NCI-H2171 treated with DMSO at 0.1 percent for 48 hours (cell line): ENCODE measurements at regions not wholly inside any gene's neighbourhood (a gene's known extent, or its start where the extent isn't known, plus 50 kb on each side); places are given as distances from the start of the nearest gene placed in this dataset.

Source experiments
- DNase-seq: peaks from one replicate; lab custom pipeline; 2025; lab: John Stamatoyannopoulos, UW

DNA sequence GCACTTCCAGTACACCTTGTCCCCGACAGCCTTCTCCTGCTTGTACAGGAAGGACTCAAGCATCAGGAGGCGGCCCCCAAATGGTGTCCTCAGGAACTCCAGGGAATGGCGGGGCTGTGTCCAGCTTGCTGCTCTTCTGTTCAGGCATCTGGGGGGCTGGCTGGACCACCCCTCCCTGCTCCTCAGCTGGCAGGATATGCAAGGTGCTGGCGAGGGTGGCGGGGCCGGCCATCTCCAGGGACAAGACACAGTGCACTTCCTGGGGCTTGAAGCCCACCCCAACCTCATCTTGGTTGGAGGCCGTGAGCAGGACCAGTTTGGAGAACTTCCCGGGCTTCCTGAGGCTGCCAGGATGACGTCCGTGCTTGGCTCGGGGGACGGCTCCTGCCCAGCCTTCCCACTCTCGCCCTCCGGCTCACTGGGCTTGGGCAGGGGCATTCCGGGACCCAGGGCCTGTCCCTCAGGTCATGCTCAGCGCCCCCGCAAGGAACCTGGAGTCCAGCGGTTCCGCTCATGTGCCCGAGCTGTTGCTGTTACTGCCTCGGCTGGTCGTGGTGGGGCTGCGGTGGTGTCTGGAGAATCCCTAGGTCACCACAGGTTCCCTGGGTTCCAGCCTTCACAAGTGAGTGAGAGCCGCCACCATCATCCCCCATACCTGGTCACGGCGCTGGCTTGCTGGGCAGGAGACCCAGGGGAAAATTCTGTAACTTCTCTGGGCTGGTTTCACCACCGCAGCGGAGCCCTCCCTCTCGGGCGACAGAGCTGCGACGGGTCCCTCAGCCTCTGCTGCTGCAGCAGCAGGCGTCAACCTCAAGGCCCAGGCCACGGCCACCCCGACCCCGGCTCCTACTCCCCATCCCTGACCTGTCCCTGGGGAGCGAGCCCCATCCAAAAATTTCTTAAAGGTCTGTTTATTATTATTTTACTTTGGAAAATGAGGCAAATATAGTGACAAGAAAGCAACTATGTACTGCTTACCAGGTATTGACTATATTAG lies 82.8 kb upstream of the FXR1 start:
- no peak for DNase-seq

DNA sequence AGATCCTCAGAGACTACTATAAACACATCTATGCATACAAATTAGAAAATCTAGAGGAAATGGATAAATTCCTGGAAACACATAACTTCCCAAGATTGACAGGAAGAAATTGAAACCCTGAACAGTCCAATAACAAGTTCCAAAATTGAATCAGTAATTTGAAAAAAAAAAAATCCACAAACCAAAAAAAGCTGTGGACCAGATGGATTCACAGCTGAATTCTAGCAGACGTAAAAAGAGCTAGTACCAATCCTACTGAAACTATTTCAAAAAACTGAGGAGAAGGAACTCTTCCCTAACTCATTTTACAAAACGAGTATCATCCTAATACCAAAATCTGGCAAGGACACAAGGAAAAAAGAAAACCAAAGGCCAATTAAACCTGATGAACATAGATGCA lies 77.0 kb upstream of the FXR1 start:
- DNase-seq: no peak

DNA sequence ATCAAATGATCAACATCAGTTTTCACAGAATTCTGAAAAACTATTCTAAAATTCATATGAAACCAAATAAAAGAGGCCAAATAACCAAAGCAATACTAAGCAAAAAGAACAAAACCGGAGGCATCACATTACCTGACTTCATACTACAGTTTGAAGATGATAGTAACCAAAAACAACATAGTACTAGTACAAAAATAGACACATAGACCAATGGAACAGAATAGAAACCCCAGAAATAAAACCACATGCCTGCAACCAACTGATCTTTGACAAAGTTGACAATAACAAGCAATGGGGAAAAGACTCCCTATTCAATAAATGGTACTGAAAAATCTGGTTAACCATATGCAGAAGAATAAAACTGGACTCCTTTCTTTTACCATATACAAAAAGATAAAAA lies 75.7 kb upstream of the FXR1 start:
- no peak for DNase-seq

DNA sequence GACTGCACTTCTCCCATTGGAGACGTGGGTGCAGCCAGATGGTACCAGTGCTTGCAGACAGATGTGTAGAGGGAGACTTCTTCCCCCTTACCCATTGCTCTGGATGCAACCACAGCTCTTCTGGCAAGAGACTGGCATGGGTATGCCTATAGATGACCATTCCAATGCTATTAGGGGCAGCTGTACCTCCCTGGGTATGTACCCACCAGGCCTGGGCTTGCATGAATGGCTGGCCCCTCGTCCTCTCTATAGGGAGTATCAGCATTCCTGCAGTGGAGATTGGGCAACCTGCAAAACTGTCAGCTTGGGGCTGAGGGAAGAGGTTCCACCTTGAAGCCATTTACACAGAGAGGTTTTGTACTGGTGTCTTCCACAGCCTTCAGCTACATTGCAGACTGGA lies 57.6 kb upstream of the FXR1 start:
- no peak for DNase-seq

DNA sequence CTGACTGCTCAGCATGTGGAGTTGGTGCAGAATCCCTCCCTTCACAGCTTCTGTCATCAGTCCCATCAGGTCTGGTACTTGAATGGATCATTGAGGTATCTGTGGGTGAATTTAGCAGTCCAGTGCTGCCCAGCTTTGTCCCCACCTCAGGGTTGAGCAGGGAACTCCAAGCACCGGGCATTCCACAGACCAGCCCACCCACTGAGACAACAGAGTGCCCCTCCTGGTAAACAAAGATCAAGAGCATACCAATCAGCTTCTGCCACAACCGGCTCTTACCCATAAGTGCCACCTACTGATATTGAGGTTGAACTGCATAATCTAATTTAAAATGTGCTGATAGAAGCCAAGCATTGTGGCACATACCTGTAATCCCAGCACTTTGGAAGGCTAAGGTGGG lies 57.1 kb upstream of the FXR1 start:
- peak; percentile 15 for DNase-seq

DNA sequence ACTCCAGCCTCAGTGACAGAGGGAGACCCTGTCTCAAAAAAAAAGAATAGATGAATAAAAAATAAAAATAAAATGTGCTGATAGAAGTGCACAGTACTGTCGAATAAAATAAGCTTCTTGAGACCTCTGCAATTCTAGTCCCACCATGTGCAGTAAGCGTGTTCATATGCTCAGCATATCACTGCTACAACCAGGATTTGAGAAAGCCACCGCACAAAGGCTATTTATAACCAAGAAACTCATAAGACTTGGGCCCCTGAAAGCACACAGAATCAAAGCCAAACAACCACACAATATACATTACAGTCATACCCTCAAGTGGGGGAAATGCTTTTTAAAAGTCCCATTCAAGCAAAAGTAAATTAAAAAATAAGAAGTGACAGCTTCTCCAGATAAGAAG lies 56.5 kb upstream of the FXR1 start:
- no peak for DNase-seq

DNA sequence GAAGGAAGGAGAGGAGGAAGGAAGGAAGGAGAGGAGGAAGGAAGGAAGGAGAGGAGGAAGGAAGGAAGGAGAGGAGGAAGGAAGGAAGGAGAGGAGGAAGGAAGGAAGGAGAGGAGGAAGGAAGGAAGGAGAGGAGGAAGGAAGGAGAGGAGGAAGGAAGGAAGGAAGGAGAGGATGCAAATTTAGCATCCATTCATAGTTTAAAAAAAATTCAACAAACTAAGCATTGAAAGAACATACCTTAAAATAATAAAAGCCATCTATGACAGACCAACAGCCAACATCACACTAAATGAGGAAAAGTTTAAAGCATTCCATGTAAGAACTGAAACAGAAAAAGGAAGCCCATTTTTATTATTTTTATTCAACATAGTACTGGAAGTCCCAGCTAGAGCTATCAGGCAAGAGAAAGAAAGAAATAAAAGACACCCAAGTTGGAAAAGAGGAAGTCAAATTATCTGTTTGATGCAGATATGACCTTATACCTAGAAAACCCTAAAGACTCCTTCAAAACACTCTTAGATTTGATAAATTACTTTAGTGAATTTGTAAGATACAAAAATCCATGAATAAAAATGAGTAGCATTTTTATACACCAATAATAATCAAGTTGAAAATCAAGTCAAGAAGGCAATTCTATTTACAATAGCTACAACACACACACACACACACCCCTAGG lies 52.2 kb upstream of the FXR1 start:
- no peak for DNase-seq
